Stimulated activated CD4-positive, alpha-beta T cell treated with anti-CD3 and anti-CD28 coated beads, Interleukin-2, amount 100 ng/mL, for 48 hours (primary cell): ENCODE measurements at regions not wholly inside any gene's neighbourhood (a gene's known extent, or its start where the extent isn't known, plus 50 kb on each side); places are given as distances from the start of the nearest gene placed in this dataset.
"Not testable (repeated sequence)": the region's sequence is repeated elsewhere in the genome, so short reads cannot be mapped to it uniquely, and the experiment has no call there.

Experiments used
- DNase-seq, 2 donors: peaks; one replicate each; pipeline ENCODE4 v3.0.0-alpha.2; 2020

DNA sequence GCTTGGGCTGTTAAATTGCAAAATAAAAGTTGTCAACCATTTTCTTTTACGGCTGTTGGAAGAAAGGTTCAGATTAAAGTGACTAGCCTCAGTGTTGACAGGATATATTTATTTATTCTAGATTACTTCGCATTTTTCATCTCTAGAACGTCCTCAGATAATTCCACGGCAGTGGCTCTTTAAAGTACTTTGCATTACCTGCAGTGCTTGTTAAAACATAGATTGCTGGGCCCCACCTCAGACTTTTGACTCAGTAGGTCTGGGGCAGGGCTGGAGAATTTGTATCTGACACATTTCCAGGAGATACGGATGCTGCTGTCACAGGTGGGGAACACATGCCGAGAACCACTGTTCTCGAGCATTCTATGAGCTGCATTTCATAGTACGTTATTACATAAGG lies 292.7 kb downstream of the EDEM1 start:
- DNase-seq = no peak

DNA sequence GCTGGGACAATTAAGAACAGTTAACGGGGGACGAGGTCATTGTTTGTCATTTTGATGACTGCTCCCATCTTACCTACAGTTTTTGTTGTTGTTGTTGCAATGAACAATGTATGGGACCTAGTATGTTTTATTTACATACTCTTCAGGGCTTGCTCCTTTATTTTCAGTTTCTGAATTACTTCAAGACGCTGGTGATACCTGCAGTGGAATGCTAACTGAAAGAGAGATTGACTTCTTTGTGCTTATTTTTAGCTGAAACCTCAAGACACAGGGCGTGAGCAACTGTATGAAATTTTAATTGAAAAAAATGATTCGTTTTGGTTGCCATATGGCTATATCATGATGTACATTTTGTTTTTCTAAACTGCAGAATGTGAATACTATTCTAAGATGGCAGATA lies 297.9 kb downstream of the EDEM1 start:
- no peak for DNase-seq

DNA sequence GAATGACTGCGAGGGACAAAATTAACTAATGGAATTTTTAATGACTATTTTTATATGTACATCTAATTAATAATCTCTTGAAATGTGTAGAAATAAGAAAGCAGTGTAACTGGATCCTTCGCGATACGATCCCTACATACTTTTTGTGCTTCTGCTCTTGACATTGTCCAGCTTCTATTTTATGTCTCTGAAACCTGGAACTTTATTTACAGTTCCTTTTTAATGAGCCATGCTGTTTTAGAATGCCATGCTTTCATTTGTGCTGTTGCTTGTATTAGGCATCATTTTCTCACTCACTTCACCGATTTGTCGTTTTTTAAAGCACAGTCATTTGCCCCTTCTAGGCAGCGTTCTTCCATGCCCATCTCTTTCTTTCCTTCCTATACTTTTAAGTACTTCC lies 301.3 kb downstream of the EDEM1 start:
- DNase-seq = no peak

DNA sequence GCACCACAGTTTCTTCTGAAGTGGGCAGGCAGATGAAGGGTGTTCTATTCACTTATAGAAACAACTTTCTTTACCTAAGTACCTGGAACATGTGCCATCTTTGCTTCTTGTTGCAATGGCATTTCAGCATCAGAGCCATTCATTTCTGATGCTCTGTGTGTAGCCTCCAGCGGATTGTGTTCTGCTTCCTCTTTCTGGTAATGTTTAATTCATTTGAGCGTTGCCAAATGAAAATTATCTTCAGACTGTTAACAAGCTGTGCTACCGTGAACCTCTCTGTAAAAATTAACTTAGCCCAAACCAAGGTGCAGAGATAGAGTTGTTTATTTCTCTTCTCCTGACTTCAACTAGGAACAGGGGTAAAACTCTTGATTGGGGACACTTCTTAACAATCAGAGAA lies 302.0 kb downstream of the EDEM1 start:
- no peak for DNase-seq

GRCh38 chr3:5494905-5495519 lies 307.5 kb downstream of the EDEM1 start:
- no peak for DNase-seq

DNA sequence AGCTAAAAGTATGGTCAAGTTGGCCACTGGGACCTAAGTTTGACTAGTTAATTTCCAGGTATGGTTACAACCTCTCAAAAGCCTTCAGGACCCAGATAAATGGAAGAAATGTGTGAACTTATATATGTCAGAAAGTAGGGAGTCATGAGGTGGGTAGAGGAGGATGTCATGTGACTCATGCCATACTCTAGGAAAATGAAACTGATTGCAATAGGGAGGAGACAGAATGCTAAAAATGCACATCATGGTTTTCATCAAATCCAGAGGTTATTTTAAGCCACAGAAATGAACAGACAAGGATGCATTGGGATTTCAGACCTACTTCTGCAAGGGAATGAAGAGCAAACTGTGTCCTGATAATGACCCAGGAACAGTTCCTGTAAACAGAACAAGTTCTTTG lies 310.0 kb downstream of the EDEM1 start:
- DNase-seq = no peak

DNA sequence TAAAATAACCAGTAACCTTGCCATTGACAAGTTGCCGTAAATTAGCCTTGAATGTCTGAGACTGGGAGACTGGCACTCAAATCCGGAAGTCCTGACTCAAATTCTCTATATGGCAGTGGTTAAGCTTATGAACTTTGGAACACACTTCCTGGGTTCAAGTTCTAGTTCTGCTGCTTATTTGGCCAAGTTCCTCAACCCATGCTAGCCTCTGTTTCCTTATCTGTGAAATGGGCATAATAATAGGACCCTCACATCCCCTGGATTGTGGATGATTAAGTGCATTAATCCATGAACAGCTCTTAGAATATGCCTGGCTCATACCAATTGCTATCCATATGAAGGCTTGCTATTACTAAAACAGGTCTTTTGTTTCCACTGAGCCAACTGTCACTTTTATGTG lies 311.5 kb downstream of the EDEM1 start:
- DNase-seq = no peak

- no peak for DNase-seq
These were observed 311.9 kb downstream of the EDEM1 start for GRCh38 chr3:5499404-5499803.

- DNase-seq = no peak
These were observed 315.6 kb downstream of the EDEM1 start for GRCh38 chr3:5503136-5503535.

GRCh38 chr3:5504135-5504534 lies 316.6 kb downstream of the EDEM1 start:
- DNase-seq = no peak

- DNase-seq = no peak
These were observed 317.7 kb downstream of the EDEM1 start for GRCh38 chr3:5505163-5505562.

GRCh38 chr3:5505997-5506396 lies 318.5 kb downstream of the EDEM1 start:
- no peak for DNase-seq

GRCh38 chr3:5508860-5509259 lies 321.4 kb downstream of the EDEM1 start:
- not testable (repeated sequence) for DNase-seq

GRCh38 chr3:5510300-5510699 lies 322.8 kb downstream of the EDEM1 start:
- no peak for DNase-seq

DNA sequence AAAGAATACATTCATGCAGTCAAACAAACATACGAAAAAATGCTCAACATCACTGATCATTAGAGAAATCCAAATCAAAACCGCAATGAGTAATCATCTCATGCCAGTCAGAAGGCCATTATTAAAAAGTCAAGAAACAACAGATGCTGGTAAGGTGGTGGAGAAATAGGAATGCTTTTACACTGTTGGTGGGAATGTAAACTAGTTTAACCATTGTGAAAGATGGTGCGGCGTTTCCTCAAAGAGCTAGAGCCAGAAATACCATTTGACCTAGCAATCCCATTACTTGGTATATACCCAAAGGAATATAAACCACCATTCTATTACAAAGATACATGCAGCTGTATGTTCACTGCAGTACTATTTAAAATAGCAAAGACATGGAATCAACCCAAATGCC lies 330.4 kb downstream of the EDEM1 start:
- no peak for DNase-seq

GRCh38 chr3:5520237-5520636 lies 332.7 kb downstream of the EDEM1 start:
- DNase-seq = no peak

DNA sequence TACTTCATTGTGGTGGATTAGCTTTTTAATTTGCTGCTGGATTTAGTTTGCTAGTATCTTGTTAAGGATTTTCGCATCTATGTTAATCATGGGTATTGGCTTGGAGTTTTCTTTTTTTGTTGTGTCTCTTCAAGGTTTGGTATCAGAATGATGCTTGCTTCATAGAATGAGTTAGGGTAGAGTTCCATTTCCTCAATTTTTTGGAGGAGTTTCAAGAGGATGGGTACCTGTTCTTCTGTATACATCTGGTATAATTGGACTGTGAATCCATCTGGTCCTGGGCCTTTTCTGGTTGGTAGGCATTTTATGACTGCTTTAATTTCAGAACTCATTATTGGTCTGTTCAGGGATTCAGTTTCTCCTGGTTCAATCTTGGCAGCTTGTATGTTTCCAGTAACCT lies 335.6 kb downstream of the EDEM1 start:
- DNase-seq = no peak

GRCh38 chr3:5531039-5531438 lies 343.5 kb downstream of the EDEM1 start:
- no peak for DNase-seq

GRCh38 chr3:5531741-5532290 lies 344.3 kb downstream of the EDEM1 start:
- no peak for DNase-seq

- no peak for DNase-seq
These were observed 353.0 kb downstream of the EDEM1 start for GRCh38 chr3:5540532-5540931.

DNA sequence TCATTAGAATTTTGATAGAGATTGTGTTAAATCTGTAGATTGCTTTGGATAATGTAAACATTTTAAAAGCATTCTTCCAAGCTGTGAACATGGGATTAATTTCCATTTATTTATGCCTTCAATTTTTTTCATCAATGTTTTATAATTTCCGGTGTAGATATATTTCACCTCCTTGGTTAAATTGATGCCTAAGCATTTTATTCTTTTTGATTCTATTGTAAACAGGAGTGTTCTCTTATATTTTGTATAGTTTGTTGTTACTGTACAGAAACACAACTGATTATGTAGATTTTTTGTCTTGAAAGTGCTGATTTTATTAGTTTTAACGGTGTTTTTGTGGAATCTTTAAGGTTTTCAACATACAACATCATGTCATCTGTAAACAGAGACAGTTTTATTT lies 355.0 kb downstream of the EDEM1 start:
- DNase-seq = no peak

- no peak for DNase-seq
These were observed 355.5 kb downstream of the EDEM1 start for GRCh38 chr3:5543047-5543446.

DNA sequence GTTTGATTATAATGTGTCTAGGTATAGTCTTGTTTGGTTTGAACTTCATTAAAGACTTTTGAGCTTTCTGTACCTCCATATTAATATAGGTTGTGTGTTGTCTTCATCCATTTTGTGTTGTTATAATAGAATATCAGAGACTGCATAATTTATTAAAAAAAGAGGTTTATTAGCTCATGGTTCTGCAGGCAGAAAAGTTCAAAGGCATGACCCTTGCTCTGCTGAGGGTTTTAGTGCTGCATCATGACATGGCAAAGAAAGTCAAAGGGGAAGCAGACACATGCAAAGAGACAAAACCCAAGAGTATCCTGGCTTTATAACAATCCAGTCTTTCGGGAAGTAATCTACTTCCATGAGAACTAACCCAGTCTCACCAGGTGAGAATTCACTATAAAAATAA lies 358.2 kb downstream of the EDEM1 start:
- DNase-seq = no peak

DNA sequence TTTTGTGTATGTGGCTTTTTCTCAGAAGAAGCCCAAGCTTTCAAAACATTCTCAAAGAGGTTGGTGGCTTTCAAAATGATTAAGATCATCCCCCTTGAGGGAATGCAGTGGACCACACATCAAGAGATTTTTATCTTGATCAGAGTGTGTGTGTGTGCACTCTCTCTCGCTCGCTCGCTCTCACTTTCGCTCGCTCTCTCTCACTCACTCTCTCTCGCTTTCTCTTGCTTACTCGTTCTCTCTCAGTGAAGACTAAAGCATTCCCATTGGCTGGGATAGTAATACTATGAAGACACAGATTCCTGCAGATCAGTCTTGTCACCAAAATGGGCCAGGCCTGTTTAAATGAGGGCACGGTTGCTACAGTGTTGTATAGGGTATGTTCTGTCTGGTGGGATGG lies 365.7 kb downstream of the EDEM1 start:
- DNase-seq = no peak

DNA sequence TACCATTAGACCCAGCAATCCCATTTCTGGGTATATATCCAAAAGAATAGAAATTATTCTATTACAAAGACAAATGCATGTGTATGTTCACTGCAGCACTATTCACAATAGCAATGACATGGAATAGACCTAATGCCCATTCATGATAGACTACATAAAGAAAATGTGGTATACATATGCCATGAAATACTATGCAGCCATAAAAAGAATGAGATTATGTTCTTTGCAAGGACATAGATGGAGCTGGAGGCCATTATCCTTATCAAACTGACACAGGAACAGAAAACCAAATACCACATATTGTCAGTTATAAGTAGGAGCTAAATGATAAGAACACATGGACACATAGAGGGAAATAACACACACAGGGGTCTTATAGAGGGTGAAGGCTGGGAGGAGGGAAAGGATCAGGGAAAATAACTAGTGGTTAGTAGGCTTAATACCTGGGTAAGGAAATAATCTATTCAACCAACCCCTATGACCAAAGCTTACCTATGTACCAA lies 366.8 kb downstream of the EDEM1 start:
- no peak for DNase-seq
